ENCODE measurements at regions not wholly inside any gene's neighbourhood (a gene's known extent, or its start where the extent isn't known, plus 50 kb on each side); places are given as distances from the start of the nearest gene placed in this dataset.

GRCh38 chr9:109937861-109938453 lies 158.0 kb downstream of the PALM2AKAP2 start:
- no peak for TF ChIP-seq CTCF (IDR thresholded peaks at IDR 0.05; ENCODE audit: insufficient read depth, low read depth, low read length)
- Mint-ChIP-seq H3K27me3 (ENCODE audit: low read depth, unreplicated experiment) (no peaks in the 10 kb centered on the region), H3K36me3 (ENCODE audit: low read depth, unreplicated experiment) (peaks cover 12% of the 10 kb centered on the region), H3K9me3 (ENCODE audit: unreplicated experiment) (no peaks in the 10 kb centered on the region), H3K4me1 (ENCODE audit: low read depth, unreplicated experiment) (peaks cover 20% of the 10 kb centered on the region), H3K27ac (ENCODE audit: unreplicated experiment) (no peak overlapping the region), H3K4me3 (ENCODE audit: unreplicated experiment) (no peak overlapping the region)
- DNase-seq (ENCODE audit: low read depth), result no peak
- no peak overlapping the region for H3K4me3 ChIP-seq (ENCODE audit: insufficient read depth, low read depth, low read length)
- H4K20me1 ChIP-seq (ENCODE audit: insufficient read depth, low read length), result no peaks in the 10 kb centered on the region
- H2AFZ ChIP-seq (ENCODE audit: low read depth, low read length), result no peak overlapping the region
- H3K9ac ChIP-seq (ENCODE audit: low read length), result no peak overlapping the region
- no peaks in the 10 kb centered on the region for H3K9me3 ChIP-seq (ENCODE audit: insufficient read depth, low read depth, low read length)
- H3K36me3 ChIP-seq (ENCODE audit: insufficient read depth, low read length), result no peaks in the 10 kb centered on the region
- no peak overlapping the region for H3K4me2 ChIP-seq (ENCODE audit: low read length)
- H3K4me1 ChIP-seq (ENCODE audit: insufficient read depth, low read length), result peaks cover 19% of the 10 kb centered on the region
- no peak overlapping the region for H3K27ac ChIP-seq (ENCODE audit: low read depth, low read length)
- no peaks in the 10 kb centered on the region for H3K27me3 ChIP-seq (ENCODE audit: insufficient read depth, low read length)
- H3K79me2 ChIP-seq (ENCODE audit: insufficient read depth, low read length), result no peaks in the 10 kb centered on the region
- no peak for FAIRE-seq

GRCh38 chr9:109939698-109940342 lies 159.8 kb downstream of the PALM2AKAP2 start:
- FAIRE-seq (no peak), DNase-seq (ENCODE audit: low read depth) (no peak)
- Histone ChIP-seq H3K27ac (ENCODE audit: low read depth, low read length) (no peak overlapping the region), H3K4me1 (ENCODE audit: insufficient read depth, low read length) (peaks cover 10% of the 10 kb centered on the region), H2AFZ (ENCODE audit: low read depth, low read length) (no peak overlapping the region), H3K9me3 (ENCODE audit: insufficient read depth, low read depth, low read length) (no peaks in the 10 kb centered on the region), H3K9ac (ENCODE audit: low read length) (no peak overlapping the region), H3K4me3 (ENCODE audit: insufficient read depth, low read depth, low read length) (no peak overlapping the region), H3K4me2 (ENCODE audit: low read length) (no peak overlapping the region), H3K36me3 (ENCODE audit: insufficient read depth, low read length) (no peaks in the 10 kb centered on the region), H3K27me3 (ENCODE audit: insufficient read depth, low read length) (no peaks in the 10 kb centered on the region), H4K20me1 (ENCODE audit: insufficient read depth, low read length) (no peaks in the 10 kb centered on the region), H3K79me2 (ENCODE audit: insufficient read depth, low read length) (no peaks in the 10 kb centered on the region)
- no peak for TF ChIP-seq CTCF (IDR thresholded peaks at IDR 0.05; ENCODE audit: insufficient read depth, low read depth, low read length)
- TF ChIP-seq EZH2 (IDR thresholded peaks at IDR 0.05; ENCODE audit: insufficient read depth, low read length), result no peak
- Mint-ChIP-seq H3K36me3 (ENCODE audit: low read depth, unreplicated experiment) (peaks cover 16% of the 10 kb centered on the region), H3K4me1 (ENCODE audit: low read depth, unreplicated experiment) (peaks cover 9% of the 10 kb centered on the region), H3K27me3 (ENCODE audit: low read depth, unreplicated experiment) (no peaks in the 10 kb centered on the region), H3K9me3 (ENCODE audit: unreplicated experiment) (no peaks in the 10 kb centered on the region), H3K27ac (ENCODE audit: unreplicated experiment) (no peak overlapping the region), H3K4me3 (ENCODE audit: unreplicated experiment) (no peak overlapping the region)

GRCh38 chr9:109940561-109940960 lies 160.6 kb downstream of the PALM2AKAP2 start:
- Histone ChIP-seq H3K4me3 (ENCODE audit: insufficient read depth, low read depth, low read length) (no peak overlapping the region), H3K4me2 (ENCODE audit: low read length) (no peak overlapping the region), H3K79me2 (ENCODE audit: insufficient read depth, low read length) (no peaks in the 10 kb centered on the region), H3K36me3 (ENCODE audit: insufficient read depth, low read length) (no peaks in the 10 kb centered on the region), H3K27me3 (ENCODE audit: insufficient read depth, low read length) (no peaks in the 10 kb centered on the region), H3K4me1 (ENCODE audit: insufficient read depth, low read length) (peaks cover 3% of the 10 kb centered on the region), H3K9ac (ENCODE audit: low read length) (no peak overlapping the region), H3K27ac (ENCODE audit: low read depth, low read length) (no peak overlapping the region), H2AFZ (ENCODE audit: low read depth, low read length) (no peak overlapping the region), H3K9me3 (ENCODE audit: insufficient read depth, low read depth, low read length) (no peaks in the 10 kb centered on the region), H4K20me1 (ENCODE audit: insufficient read depth, low read length) (no peaks in the 10 kb centered on the region)
- TF ChIP-seq CTCF (IDR thresholded peaks at IDR 0.05; ENCODE audit: insufficient read depth, low read depth, low read length) (no peak), EZH2 (IDR thresholded peaks at IDR 0.05; ENCODE audit: insufficient read depth, low read length) (no peak)
- DNase-seq (ENCODE audit: low read depth) (no peak), FAIRE-seq (no peak)
- peaks cover 3% of the 10 kb centered on the region for H3K4me1 Mint-ChIP-seq (ENCODE audit: low read depth, unreplicated experiment)
- no peaks in the 10 kb centered on the region for H3K9me3 Mint-ChIP-seq (ENCODE audit: unreplicated experiment)
- H3K36me3 Mint-ChIP-seq (ENCODE audit: low read depth, unreplicated experiment), result peaks cover 14% of the 10 kb centered on the region
- H3K27me3 Mint-ChIP-seq (ENCODE audit: low read depth, unreplicated experiment), result no peaks in the 10 kb centered on the region
- H3K27ac Mint-ChIP-seq (ENCODE audit: unreplicated experiment), result no peak overlapping the region
- H3K4me3 Mint-ChIP-seq (ENCODE audit: unreplicated experiment), result no peak overlapping the region
